ENCODE measurements at regions not wholly inside any gene's neighbourhood (a gene's known extent, or its start where the extent isn't known, plus 50 kb on each side); places are given as distances from the start of the nearest gene placed in this dataset.
"Not testable (repeated sequence)": the region's sequence is repeated elsewhere in the genome, so short reads cannot be mapped to it uniquely, and the experiment has no call there.

DNA sequence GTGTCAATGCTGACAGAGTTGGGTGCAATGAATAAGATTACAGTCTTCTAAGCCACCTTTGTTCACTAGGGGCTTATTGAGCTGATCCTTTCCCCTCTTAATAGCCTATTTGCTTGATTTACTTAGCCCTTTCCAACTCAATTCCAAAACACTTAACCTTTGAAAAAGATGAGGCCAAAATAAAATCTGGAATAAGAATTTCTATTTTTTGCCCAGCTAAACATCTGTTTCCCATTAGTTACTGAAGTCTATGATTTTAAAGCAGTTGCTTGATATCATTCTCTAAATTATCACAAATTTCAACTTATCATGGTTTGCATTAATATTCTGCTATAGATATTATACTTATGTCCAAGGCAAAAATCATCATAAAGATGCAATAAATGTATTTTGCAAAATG, 1272.0 kb upstream of the ACO1 start:
- no peak for DNase-seq (ENCODE audit: low spot score)

DNA sequence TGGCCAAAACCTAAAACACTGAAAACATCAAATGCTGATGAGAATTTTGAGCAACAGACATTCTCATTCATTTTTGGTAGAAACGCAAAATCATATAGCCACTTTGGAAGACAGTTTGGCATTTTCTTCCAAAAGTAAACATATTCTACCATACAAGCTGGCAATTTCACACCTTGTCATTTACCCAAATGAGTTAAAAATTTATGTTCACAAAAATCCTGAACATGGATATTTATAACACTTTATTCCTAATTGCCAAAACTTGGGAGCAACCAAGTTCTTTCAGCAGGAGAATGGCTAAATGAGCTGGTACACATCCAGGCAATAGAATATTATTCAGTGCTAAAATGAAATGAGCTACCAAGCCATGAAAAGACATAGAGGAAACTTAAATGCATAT, 1270.1 kb upstream of the ACO1 start:
- DNase-seq (ENCODE audit: low spot score): no peak

DNA sequence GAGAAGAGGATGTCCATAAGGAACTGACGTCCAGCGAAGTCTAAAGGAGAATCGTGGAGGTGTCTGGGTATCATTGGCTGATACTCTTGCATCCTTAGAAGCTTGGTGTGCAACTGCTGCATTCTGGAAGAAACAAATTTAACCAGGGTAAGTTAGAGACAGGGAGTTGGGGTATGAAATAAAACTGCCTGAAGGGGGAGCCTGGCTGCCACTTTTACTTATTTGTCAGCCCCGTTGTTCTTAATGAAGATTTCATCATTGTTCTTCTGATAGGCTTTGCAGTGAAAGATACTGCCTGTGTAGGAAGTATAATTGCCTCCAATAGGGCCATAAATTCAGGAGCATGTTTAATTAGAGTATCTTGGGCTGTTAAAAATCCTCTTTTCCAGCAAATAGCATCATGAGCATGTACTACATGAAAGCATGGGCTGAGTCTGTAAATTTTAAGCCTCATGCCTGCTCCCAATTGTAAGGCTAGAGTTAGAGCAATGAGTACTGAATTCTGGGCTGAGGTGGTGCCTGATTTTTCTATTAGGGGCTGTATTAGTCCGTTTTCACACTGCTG, 1264.5 kb upstream of the ACO1 start:
- DNase-seq (ENCODE audit: low spot score): no peak

DNA sequence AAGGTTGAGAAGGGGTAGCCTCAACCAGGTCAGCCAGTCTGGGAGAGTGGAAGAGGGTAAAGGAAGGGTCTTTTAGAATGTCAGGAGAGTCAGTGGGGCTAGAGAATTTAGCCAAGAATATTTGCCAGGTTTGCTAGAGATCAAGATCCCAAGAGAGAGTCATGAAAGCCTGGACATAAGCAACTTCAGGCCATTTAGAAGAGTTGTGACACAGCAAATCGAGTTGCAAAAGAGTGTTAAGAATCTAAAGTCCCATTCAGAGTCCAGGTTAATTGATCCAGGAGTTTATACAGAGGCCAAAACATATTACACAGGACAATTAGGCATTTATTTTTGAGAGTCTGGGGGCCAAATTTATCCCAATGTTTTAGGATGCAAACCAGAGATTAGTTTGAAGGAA, 1260.1 kb upstream of the ACO1 start:
- DNase-seq (ENCODE audit: low spot score): no peak

DNA sequence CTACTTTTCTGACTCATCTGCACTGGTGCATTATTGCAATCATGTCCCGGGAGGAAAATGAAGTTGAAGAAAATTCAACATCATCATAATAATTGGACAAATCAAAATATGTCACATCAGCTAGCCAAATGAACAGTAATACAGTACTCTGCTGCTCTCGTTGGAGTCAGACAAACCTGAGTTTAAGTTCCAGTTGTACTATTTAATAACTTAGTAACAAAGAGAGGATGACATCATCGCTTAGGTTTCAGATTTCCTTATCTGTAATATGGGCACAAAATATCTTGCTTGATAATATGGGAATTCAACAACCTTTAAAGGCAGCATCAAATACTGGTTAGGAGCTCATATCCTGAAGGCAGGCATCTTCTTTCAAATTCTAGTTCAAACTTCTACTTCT, 1248.9 kb upstream of the ACO1 start:
- no peak for DNase-seq (ENCODE audit: low spot score)

DNA sequence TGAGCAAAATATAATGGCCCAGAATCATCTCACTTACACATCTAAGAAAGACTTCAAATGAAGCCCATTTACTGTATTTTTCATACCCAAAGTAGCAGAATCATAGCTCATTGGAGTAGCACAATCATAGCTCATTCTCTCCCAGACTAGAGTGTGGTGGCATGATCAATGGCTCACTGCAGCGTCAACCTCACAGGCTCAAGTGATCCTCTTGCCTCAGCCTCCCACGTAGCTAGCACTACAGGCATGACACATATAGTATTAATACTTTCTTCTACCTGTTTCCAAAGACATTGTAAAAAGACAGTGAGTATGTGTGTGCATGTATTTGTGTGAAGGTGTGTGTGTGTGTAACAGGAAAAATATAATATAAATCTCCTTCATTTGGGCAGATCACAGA, 1247.9 kb upstream of the ACO1 start:
- DNase-seq (ENCODE audit: low spot score): no peak

DNA sequence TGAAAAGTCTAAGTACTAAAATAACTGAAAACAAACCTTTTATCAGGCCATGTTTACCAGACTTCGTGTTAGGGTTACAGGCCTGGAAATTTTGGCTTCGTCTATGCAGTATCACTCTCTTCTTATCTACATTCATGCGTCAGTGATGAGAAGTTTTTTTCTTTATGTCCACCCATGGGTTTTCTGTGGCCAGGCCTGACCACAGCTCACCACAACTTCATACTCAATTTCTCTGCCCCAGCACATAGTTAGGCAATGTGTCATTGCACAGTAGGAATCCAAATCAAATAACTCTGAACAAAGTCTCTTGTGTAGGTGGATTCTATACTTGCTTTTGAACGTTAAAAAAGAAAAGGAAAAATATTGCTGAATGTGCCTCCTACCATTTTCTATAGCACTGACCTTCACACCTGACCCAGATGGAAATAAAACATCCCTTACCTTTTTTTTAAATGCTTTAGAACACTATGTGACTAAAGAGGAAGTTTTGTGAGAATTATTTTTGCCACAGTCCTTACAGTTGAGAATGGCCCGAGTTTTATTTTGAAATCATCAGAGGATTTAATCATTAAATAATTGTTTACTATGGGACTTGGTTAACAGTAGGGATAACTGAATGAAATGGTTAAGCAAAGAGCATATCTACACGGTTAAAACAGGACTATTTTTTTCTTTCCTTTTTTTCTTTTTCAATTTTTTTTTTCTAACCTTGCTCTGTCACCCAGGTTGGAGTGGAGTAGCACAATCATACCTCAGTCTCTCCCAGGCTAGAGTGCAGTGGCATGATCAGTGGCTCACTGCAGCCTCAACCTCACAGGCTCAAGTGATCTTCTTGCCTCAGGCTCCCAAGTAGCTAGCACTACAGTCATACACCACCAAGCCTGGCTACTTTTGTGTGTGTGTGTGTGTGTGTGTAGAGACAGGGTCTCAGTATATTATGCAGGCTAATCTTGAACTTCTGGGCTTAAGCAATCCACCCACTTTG, 1247.0 kb upstream of the ACO1 start:
- no peak for DNase-seq (ENCODE audit: low spot score)

DNA sequence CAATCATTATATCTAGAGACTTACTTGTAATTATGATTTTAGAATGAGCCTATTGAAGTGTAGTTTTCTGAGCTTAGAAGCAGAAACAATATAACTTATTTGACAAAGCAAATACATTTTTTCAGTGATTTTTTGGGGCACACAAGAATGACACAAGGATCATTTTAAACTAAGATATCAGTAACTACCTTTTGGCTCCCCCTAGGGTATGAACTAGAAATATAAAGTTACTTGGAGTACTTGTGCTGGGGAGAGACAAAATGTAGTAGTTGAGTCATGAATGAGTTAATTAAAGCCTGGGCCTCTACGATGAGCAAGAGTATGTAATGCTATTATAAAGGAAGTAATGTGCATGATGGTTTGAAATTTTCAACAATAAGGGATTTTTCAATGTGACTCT, 1244.1 kb upstream of the ACO1 start:
- DNase-seq (ENCODE audit: low spot score): no peak

DNA sequence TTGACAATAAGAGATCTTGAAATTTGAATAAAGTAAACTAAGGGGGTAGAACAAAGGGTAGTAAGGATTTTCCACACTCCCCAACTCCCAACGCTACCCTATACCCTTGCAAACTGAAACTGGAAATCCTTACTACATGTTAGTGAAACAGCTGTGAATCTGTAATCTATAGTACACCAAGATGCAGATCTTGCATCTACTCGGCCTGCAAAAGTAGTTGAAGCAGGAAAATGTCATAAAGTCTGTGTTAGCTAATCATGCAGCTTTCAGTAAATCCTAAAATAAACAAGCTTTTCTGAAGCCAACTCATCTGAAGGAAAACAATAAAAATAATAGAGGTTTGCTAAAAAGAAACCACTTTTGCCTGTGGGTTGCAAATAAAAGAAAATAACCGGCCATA, 1242.0 kb upstream of the ACO1 start:
- no peak for DNase-seq (ENCODE audit: low spot score)

DNA sequence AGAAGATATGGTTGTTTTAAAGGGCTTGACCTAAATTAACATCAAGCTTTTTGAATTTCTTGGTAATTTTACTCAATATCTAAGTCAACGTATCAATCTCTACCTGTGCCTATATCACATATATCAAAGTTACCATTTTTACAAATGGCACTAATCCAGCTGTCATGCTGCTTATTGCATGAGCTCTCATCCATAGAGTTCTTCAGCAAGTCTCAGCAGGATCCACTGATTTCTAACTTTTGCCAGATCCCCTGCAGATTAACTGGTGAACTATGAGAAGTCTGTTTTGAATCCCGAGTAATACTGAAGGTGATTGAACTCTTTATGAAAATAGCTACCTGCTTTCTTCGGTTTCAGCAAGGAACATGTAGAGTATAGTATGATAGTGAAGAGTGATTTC, 1239.8 kb upstream of the ACO1 start:
- DNase-seq (ENCODE audit: low spot score): no peak

DNA sequence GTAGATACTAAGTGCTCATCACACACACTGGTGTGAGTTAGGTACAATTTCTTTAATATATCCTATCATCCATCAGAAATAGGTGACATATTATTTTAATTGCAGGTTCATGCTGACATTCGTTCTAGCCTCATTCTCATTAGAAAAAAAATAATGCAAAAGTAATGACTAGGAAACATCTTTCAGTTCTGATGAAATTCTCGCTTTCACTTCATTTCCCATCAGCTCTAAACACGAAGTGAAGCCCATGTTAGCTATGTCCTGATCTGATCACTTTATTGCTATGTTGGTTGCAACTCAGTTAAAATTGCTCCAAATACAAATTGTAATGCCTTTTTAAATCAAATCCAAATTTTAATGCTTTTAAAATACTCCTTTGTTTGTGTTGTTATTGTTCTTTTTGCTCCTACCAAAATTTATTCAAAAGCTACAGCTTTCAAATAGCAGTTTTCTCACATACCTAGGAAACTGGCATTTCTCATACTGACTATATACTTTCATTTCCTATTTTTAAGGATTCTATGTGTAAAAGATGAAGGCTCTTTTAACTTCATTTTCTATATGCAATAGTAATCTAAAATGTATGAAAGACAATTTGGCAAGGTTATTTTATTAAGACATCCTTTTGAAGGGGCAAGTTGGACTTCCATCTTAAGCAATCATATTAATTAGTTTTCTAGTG, 1237.8 kb upstream of the ACO1 start:
- no peak for DNase-seq (ENCODE audit: low spot score)

DNA sequence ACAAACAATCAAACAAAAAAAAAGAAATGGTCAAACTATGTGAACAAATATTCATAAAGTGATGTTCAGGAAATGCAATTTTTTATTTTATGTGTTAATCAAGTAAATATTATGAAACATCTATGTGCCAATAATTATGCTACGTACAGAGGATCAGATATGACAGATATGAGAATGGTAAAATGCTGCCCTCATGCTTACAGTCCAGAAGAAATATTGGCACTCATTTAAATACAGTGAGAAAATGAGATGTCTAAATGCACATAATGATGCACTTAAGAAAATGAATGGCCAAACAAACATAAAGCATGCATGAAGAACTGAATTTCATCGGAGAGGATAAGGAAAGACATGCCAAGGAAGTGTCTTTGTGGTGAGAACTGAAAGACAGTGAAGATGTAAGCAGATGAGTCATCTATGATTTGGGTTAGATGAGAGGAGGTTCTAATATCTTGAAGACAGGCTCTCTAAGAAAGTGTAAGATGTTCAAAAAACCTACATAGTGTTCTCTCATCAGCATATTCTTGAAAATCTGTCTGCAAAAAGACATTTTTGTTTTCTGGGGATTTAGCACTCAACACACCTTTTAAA, 1231.1 kb upstream of the ACO1 start:
- no peak for DNase-seq (ENCODE audit: low spot score)

DNA sequence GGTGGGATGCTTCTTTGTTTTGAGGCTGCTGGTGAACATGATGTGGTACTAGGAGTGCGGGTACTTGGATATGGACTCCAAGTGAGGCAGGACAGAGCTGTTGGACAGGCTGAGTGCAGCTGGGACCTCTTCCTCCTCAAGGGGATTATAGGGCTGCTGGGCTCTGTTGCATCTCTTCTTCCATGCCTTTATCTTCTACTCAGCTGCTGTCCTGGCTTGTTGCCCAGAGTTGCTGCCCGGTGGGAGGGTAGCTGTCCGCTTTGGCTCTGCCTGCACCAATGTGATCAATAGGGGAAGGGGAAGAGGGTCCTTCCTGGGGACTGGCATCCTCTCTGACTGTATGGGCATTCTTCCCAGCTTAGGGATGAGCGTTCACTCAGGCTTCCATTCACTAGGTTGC, 1217.9 kb upstream of the ACO1 start:
- DNase-seq (ENCODE audit: low spot score): no peak

DNA sequence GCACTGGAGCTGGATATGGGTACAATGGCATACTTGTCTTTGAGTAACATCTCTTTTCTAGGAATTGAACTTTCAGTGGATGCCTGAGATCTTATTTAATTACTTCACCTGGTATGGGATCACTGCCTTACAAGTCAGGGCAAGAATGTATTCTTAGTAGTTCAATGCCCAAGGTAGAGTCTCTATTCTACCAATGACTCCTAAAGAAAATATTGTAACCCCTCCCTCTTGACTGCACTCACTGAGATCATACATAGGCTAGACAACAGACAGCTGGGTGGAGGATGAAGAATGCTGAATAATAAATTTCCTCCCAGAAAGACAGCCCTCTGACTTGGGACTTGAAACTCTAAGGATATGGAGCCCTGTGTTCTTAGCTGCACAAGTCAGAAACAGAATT, 1216.3 kb upstream of the ACO1 start:
- DNase-seq (ENCODE audit: low spot score): no peak

DNA sequence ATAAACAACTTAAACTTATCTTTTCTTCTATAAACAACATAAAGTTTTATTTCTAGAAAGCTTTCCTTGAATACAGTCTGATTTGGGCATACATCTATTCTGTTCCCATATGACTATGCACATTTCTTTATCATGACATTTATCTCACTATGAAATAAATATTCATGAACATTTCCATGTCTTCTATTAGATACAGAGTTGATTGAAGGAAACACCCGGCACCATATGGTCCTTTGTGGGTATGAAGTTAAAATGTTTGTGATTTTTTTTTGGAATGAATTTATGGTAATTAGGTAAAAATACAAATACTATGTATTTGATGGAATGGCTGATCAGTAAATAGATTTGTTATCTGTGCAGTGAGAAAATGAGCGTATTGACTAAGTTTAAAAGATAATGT, 1209.8 kb upstream of the ACO1 start:
- no peak for DNase-seq (ENCODE audit: low spot score)

DNA sequence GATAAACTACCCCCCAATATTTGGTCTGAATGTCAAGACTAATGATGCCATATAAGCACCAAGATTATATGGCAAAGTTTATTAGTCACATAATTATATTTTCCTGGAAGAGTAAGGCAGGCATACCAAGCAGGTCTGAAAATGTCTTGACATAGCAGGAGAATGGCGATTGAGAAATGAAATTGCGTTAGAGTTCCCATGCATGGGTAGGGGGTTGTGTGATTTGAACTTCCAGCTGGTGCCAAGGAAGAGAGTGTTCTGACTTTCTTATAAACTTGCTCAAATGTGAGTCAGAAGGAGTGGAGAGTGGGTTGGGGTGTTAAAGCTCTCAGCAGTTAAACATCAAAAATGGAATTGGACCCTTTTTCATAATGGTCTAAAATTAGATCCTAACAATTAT, 1200.6 kb upstream of the ACO1 start:
- no peak for DNase-seq (ENCODE audit: low spot score)

DNA sequence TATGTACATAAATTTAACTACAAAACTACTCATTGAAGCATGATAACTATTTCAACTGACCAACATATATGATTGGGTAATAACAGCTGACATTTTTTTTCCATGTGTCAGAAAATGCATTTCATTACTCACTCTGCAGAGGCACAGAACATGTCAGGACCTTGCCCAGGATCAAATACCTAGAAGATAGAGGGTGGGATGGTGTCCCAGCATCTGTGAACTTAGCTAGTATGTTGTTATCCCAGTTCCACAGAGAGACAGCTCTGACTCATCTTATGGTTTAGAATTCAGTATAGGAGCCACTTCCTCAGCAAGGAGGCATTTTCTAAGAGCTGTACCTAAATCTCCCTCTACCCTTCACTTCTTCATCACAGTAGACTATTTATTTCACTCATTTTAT, 1198.6 kb upstream of the ACO1 start:
- DNase-seq (ENCODE audit: low spot score): no peak

DNA sequence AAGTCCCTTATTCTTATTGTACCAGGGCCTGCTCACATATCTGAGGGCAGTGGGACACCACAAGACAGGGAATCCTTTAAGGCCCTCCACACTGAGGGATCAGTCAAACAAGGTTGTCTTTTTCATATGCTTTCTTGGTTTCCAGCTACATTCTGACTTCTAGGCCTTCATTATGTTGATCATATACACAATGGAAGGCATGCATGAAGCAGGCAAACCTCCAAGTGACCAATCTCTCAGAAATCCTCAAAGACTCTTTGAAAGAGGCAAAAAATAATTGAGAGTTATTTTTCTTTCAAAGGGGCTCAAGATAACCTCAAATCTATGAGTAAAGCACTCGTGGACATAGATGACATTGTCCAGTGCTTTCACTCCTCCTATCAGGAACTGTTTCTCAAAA, 1195.9 kb upstream of the ACO1 start:
- DNase-seq (ENCODE audit: low spot score): no peak

DNA sequence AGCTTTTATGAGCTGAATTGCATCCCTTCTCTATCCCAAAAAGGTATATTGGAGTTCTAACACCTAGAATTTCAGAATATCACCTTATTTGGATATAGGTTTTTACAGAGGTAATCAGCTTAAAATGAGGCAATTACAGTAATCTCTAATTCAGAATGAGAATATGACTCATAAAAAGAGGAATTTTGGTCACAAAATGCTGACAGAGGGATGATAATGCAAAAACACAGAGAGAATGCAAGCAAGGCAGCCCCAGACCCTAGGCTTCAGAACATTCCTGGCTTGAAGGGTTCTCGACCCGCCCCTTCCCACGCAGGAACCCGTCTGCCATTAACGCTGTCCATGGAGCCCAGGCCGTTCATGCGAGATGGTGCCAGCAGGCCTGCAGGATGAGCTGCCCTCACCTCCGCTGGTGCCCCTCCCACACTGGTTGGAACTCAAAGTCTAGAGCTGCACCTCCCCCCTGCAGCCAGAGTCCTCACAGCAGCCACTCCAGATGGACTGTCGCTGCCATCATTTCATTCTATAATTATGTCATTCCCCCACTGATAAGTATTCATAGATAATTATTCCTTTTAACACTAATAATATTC, 1173.4 kb upstream of the ACO1 start:
- no peak for DNase-seq (ENCODE audit: low spot score)

DNA sequence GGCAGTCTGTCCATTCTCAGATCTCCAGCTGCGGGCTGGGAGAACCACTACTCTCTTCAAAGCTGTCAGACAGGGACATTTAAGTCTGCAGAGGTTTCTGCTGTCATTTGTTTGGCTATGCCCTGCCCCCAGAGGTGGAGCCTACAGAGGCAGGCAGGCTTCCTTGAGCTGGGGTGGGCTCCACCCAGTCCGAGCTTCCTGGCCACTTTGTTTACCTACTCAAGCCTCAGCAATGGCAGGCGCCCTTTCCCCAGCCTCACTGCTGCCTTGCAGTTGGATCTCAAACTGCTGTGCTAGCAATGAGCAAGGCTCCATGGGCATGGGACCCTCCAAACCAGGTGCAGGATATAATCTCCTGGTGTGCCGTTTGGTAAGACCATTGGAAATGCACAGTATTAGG, 1154.5 kb upstream of the ACO1 start:
- DNase-seq (ENCODE audit: low spot score): not testable (repeated sequence)

DNA sequence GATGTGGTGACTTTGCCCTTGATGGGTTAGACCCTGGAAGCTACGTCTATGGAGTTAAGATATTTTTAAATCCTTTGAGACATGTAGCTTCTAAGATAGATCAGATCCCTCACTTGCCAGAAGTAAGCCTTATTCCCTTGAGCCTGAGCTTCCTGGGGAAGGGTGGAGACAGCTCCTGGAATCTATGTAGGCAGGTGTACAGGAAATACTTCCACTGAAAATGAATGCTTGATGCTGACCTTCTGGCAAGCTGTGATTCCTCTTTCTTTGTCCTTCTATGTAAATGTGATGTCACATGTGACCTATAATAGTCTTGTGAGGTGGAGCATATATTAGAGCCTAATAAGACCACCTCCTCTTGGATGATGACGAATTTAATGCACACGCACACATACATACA, 1152.0 kb upstream of the ACO1 start:
- no peak for DNase-seq (ENCODE audit: low spot score)

DNA sequence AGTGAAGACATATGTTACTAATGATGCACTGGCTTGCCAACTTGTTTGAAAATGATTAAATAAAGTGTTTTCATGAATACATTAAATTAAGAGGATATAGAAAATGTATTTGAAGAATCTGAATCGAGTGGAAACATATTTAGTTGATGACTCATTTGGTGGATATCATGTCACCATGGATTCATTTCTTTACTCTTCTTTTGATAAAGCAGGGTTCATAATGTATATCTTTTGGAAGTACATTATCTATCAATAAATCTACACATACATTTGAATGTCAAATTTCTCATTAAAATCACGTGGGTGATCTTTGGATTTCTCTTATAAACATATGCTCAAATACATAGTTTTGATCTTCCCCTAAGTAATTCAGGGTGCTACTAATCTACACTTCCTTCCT, 1148.1 kb upstream of the ACO1 start:
- no peak for DNase-seq (ENCODE audit: low spot score)

DNA sequence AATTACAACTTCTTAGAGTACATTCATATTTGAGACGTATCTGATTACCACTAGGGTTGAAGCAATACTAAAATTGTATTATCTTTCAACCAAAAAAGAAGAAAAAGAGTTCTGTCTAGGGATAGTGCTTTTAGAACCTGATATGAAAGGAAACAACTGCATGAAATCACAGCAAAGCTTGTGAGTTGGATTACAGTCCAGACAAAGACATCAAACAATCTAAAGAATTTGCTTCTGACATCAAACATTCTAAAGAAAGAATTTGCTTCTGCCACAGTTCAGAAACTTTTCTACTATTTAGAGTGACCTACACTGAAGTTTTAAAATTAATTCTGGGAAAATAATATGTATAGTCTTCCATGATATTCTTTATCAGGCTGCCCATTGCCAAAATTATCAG, 1141.1 kb upstream of the ACO1 start:
- no peak for DNase-seq (ENCODE audit: low spot score)

Data from AG08395 (cell line).